HG02763 (cell line): ENCODE measurements at regions not wholly inside any gene's neighbourhood (a gene's known extent, or its start where the extent isn't known, plus 50 kb on each side); places are given as distances from the start of the nearest gene placed in this dataset.

Source experiments
- ATAC-seq: cut with Tn5 transposase; IDR thresholded peaks from one replicate; pipeline ENCODE4 v1.9.1; 2021; ENCODE audit warnings: mild to moderate bottlenecking, moderate library complexity; ENCODE audit not compliant: unreplicated experiment

- no peak for ATAC-seq
Measured at GRCh38 chr10:78312197-78313047, 278.8 kb downstream of the RPS24 start.

GRCh38 chr10:78313048-78313381 lies 279.4 kb downstream of the RPS24 start:
- no peak for ATAC-seq

- no peak for ATAC-seq
Measured at GRCh38 chr10:78313636-78314035, 280.0 kb downstream of the RPS24 start.

GRCh38 chr10:78314651-78315050 lies 281.0 kb downstream of the RPS24 start:
- no peak for ATAC-seq

- ATAC-seq, result no peak
Measured at GRCh38 chr10:78316451-78316931, 282.8 kb downstream of the RPS24 start.

GRCh38 chr10:78318305-78318704 lies 284.6 kb downstream of the RPS24 start:
- no peak for ATAC-seq

GRCh38 chr10:78319371-78319770 lies 285.7 kb downstream of the RPS24 start:
- ATAC-seq, result no peak

GRCh38 chr10:78319841-78320240 lies 286.2 kb downstream of the RPS24 start:
- ATAC-seq, result no peak

- ATAC-seq, result no peak
Measured at GRCh38 chr10:78320506-78320905, 286.8 kb downstream of the RPS24 start.

- no peak for ATAC-seq
Measured at GRCh38 chr10:78321000-78321399, 287.3 kb downstream of the RPS24 start.

GRCh38 chr10:78321500-78321899 lies 287.8 kb downstream of the RPS24 start:
- ATAC-seq, result no peak

GRCh38 chr10:78326372-78326771 lies 292.7 kb downstream of the RPS24 start:
- no peak for ATAC-seq

- ATAC-seq, result no peak
Measured at GRCh38 chr10:78327778-78328591, 294.3 kb downstream of the RPS24 start.

GRCh38 chr10:78328592-78329404 lies 295.1 kb downstream of the RPS24 start:
- ATAC-seq, result no peak

- ATAC-seq, result no peak
Measured at GRCh38 chr10:78330884-78331283, 297.2 kb downstream of the RPS24 start.

- ATAC-seq, result no peak
Measured at GRCh38 chr10:78331391-78331922, 297.8 kb downstream of the RPS24 start.

- ATAC-seq, result no peak
Measured at GRCh38 chr10:78332012-78332411, 298.3 kb downstream of the RPS24 start.

- ATAC-seq, result no peak
Measured at GRCh38 chr10:78332657-78333056, 299.0 kb downstream of the RPS24 start.

- ATAC-seq, result no peak
Measured at GRCh38 chr10:78333362-78334143, 299.9 kb downstream of the RPS24 start.

- ATAC-seq, result no peak
Measured at GRCh38 chr10:78335371-78335690, 301.7 kb downstream of the RPS24 start.
